Fibroblast of lung (primary cell): ENCODE measurements at regions not wholly inside any gene's neighbourhood (a gene's known extent, or its start where the extent isn't known, plus 50 kb on each side); places are given as distances from the start of the nearest gene placed in this dataset.

Source experiments
- DNase-seq, 2 donors: peaks; one replicate each; pipeline versions ENCODE4 v3.0.0 to v3.0.0-alpha.2; 2010; ENCODE audit warnings: low read depth in 2 of 2
- H2AFZ ChIP-seq: 2 replicates; pipeline ENCODE4 v1.5.1; 2012; ENCODE audit warnings: low read length, control low read depth, inconsistent platforms
- H3K27ac ChIP-seq: 2 replicates; pipeline ENCODE4 v1.5.1; 2011; ENCODE audit warnings: low read length, control low read depth; ENCODE audit not compliant: insufficient read depth
- H3K27me3 ChIP-seq: 2 replicates; pipeline ENCODE4 v1.5.1; 2011; ENCODE audit warnings: mild to moderate bottlenecking, low read length; ENCODE audit not compliant: control insufficient read depth, insufficient read depth
- H3K36me3 ChIP-seq: 2 replicates; pipeline ENCODE4 v1.5.1; 2011; ENCODE audit warnings: low read length; ENCODE audit not compliant: control insufficient read depth, insufficient read depth
- H3K4me1 ChIP-seq: 2 replicates; pipeline ENCODE4 v1.5.1; 2011; ENCODE audit warnings: low read length; ENCODE audit not compliant: control insufficient read depth, insufficient read depth; ENCODE audit errors: extremely low read depth
- H3K4me2 ChIP-seq: 2 replicates; pipeline ENCODE4 v1.5.1; 2011; ENCODE audit warnings: low read length, control low read depth; ENCODE audit not compliant: insufficient read depth; ENCODE audit errors: extremely low read depth
- H3K4me3 ChIP-seq, 4 experiments: fragments of 200-600 bp in 1 of 4; sonication (generic) in 1 of 4; replicated peaks in 1 of 4; 2 replicates each; pipeline ENCODE4 v1.5.1; 2011 to 2016; ENCODE audit warnings: low read length in 4 of 4, low read depth in 3 of 4, mild to moderate bottlenecking in 3 of 4, control low read depth in 2 of 4, inconsistent platforms in 1 of 4, mixed read lengths in 1 of 4; ENCODE audit not compliant: insufficient read depth in 1 of 4; ENCODE audit errors: control extremely low read depth in 1 of 4
- H3K79me2 ChIP-seq: 2 replicates; pipeline ENCODE4 v1.5.1; 2012; ENCODE audit warnings: mild to moderate bottlenecking, low read length, inconsistent platforms; ENCODE audit not compliant: control insufficient read depth, insufficient read depth
- H3K9ac ChIP-seq: 2 replicates; pipeline ENCODE4 v1.5.1; 2011; ENCODE audit warnings: mild to moderate bottlenecking, low read length, control low read depth; ENCODE audit not compliant: insufficient read depth
- H3K9me3 ChIP-seq: 2 replicates; pipeline ENCODE4 v1.5.1; 2012; ENCODE audit warnings: low read depth, low read length; ENCODE audit not compliant: control insufficient read depth, insufficient read depth
- H4K20me1 ChIP-seq: 2 replicates; pipeline ENCODE4 v1.5.1; 2011; ENCODE audit warnings: low read length; ENCODE audit not compliant: control insufficient read depth, insufficient read depth; ENCODE audit errors: extremely low read depth
- EZH2 ChIP-seq: IDR thresholded peaks from 2 replicates; pipeline ENCODE4 v1.5.1; 2012; ENCODE audit warnings: low read length, control low read depth, mild to moderate bottlenecking; ENCODE audit errors: missing control alignments
- TF ChIP-seq, protein P1 (sequence below), 2 donors: IDR thresholded peaks in 1 of 2; conservative IDR thresholded peaks in 1 of 2; 1 replicate in 1 of 2; 2 replicates in 1 of 2; pipeline ENCODE4 v1.5.1; 2011 to 2012; ENCODE audit warnings: low read length in 2 of 2, control low read depth in 1 of 2, inconsistent platforms in 1 of 2, low read depth in 1 of 2, mild to moderate bottlenecking in 1 of 2

- Histone ChIP-seq H3K27ac (no peak overlapping the region), H3K9me3 (no peaks in the 10 kb centered on the region), H3K79me2 (no peaks in the 10 kb centered on the region), H3K27me3 (peaks cover 2% of the 10 kb centered on the region), H3K4me2 (no peak overlapping the region), H2AFZ (no peak overlapping the region), H3K4me3 (no peak overlapping the region), H4K20me1 (no peaks in the 10 kb centered on the region), H3K4me1 (no peaks in the 10 kb centered on the region), H3K9ac (no peak overlapping the region), H3K36me3 (no peaks in the 10 kb centered on the region)
- TF ChIP-seq, protein P1, sequence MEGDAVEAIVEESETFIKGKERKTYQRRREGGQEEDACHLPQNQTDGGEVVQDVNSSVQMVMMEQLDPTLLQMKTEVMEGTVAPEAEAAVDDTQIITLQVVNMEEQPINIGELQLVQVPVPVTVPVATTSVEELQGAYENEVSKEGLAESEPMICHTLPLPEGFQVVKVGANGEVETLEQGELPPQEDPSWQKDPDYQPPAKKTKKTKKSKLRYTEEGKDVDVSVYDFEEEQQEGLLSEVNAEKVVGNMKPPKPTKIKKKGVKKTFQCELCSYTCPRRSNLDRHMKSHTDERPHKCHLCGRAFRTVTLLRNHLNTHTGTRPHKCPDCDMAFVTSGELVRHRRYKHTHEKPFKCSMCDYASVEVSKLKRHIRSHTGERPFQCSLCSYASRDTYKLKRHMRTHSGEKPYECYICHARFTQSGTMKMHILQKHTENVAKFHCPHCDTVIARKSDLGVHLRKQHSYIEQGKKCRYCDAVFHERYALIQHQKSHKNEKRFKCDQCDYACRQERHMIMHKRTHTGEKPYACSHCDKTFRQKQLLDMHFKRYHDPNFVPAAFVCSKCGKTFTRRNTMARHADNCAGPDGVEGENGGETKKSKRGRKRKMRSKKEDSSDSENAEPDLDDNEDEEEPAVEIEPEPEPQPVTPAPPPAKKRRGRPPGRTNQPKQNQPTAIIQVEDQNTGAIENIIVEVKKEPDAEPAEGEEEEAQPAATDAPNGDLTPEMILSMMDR (conservative IDR thresholded peaks at IDR 0.05 in 1 of 2, IDR thresholded peaks at IDR 0.05 in 1 of 2; ENCODE audit: low read depth in 1 of 2, low read length in 2 of 2): no peak
- no peak for TF ChIP-seq EZH2
- DNase-seq: no peak
These were observed 291.5 kb upstream of the FANCL start for GRCh38 chr2:58532641-58533040.

DNA sequence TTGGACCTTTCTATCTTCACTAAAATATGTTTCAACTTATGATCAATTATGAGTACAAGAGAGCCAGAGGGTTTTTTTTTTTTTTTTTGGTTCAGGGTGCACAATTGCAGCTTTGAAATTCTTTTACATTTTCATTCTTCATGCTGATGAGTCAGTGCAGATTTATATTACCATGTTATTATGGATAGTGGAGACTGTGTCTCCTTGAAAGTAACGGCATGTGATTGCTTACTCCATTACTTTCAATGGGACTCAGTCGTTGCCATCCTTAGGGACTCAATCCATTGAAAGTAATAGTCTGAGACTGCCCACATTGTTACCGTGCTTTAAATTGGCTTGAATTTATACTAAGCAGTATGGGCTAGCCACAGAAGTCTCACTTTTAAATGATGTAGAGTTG, 286.5 kb upstream of the FANCL start:
- TF ChIP-seq, protein P1 (conservative IDR thresholded peaks at IDR 0.05 in 1 of 2, IDR thresholded peaks at IDR 0.05 in 1 of 2; ENCODE audit: low read depth in 1 of 2, low read length in 2 of 2): no peak
- no peak for TF ChIP-seq EZH2
- Histone ChIP-seq H3K9ac (no peak overlapping the region), H3K27ac (no peak overlapping the region), H3K4me1 (no peaks in the 10 kb centered on the region), H4K20me1 (no peaks in the 10 kb centered on the region), H3K36me3 (no peaks in the 10 kb centered on the region), H3K27me3 (no peaks in the 10 kb centered on the region), H3K4me2 (no peak overlapping the region), H2AFZ (no peak overlapping the region), H3K79me2 (no peaks in the 10 kb centered on the region), H3K4me3 (no peak overlapping the region), H3K9me3 (no peaks in the 10 kb centered on the region)
- no peak for DNase-seq

GRCh38 chr2:58521803-58522554, 280.9 kb upstream of the FANCL start:
- no peak overlapping the region for H3K4me2 ChIP-seq
- H2AFZ ChIP-seq: no peak overlapping the region
- H3K27ac ChIP-seq: no peak overlapping the region
- no peak for TF ChIP-seq EZH2
- TF ChIP-seq, protein P1 (conservative IDR thresholded peaks at IDR 0.05 in 1 of 2, IDR thresholded peaks at IDR 0.05 in 1 of 2; ENCODE audit: low read depth in 1 of 2, low read length in 2 of 2): no peak
- no peaks in the 10 kb centered on the region for H3K9me3 ChIP-seq
- H3K36me3 ChIP-seq: no peaks in the 10 kb centered on the region
- no peaks in the 10 kb centered on the region for H4K20me1 ChIP-seq
- no peak overlapping the region for H3K4me3 ChIP-seq
- H3K4me1 ChIP-seq: no peaks in the 10 kb centered on the region
- DNase-seq: peak in 1 of 2 donors; percentile 72
- no peak overlapping the region for H3K9ac ChIP-seq
- no peaks in the 10 kb centered on the region for H3K27me3 ChIP-seq
- H3K79me2 ChIP-seq: no peaks in the 10 kb centered on the region
